ENCODE measurements at regions not wholly inside any gene's neighbourhood (a gene's known extent, or its start where the extent isn't known, plus 50 kb on each side); places are given as distances from the start of the nearest gene placed in this dataset.

DNA sequence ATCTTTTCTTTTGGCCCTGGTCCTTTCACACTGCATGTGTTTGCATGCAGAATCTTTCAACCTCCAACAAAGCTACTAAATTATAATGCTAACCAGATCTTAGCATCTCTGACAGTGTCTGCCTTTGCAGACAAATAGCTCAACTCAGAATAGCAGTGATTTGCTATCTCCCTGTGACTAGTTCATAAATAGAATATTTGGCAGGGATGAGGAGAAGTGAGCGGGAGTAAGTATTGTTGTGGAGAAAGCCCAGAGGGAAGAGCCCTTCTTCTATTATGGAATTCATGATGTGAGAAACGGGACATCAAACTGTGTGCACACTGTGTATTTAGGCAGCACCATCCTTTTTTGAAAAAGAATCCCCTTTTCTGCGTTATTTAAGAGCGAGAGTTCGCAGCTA is 288.0 kb upstream of the CHORDC1 start:
- Histone ChIP-seq H3K27ac (ENCODE audit: low read depth, low read length, poor library complexity, severe bottlenecking) (no peak overlapping the region), H3K27me3 (replicated peaks; ENCODE audit: insufficient read depth, low read depth, low read length, poor library complexity) (no peaks in the 10 kb centered on the region), H3K9me3 (ENCODE audit: low read depth, low read length, poor library complexity, severe bottlenecking) (no peaks in the 10 kb centered on the region), H3K4me3 (ENCODE audit: low read depth, low read length, poor library complexity, severe bottlenecking) (no peak overlapping the region), H3K36me3 (ENCODE audit: insufficient read depth, low read length, poor library complexity, severe bottlenecking) (no peaks in the 10 kb centered on the region), H3K4me1 (ENCODE audit: insufficient read depth, low read length, poor library complexity, severe bottlenecking) (peaks cover 8% of the 10 kb centered on the region)
- POLR2A ChIA-PET (ENCODE audit: low non-redundant PET), result no interaction called here
- intact Hi-C loops (cut with micrococcal nuclease; ENCODE audit: unreplicated experiment), result no loop called here
- CTCF ChIA-PET, result no interaction called here
- no peak for DNase-seq (ENCODE audit: low spot score)
- BruUV-seq (replicated peaks), result no TSS peak
- no peak for TF ChIP-seq EZH2 (IDR thresholded peaks at IDR 0.05; ENCODE audit: borderline replicate concordance, low read depth, low read length, poor library complexity, severe bottlenecking)
- TF ChIP-seq, protein P1, sequence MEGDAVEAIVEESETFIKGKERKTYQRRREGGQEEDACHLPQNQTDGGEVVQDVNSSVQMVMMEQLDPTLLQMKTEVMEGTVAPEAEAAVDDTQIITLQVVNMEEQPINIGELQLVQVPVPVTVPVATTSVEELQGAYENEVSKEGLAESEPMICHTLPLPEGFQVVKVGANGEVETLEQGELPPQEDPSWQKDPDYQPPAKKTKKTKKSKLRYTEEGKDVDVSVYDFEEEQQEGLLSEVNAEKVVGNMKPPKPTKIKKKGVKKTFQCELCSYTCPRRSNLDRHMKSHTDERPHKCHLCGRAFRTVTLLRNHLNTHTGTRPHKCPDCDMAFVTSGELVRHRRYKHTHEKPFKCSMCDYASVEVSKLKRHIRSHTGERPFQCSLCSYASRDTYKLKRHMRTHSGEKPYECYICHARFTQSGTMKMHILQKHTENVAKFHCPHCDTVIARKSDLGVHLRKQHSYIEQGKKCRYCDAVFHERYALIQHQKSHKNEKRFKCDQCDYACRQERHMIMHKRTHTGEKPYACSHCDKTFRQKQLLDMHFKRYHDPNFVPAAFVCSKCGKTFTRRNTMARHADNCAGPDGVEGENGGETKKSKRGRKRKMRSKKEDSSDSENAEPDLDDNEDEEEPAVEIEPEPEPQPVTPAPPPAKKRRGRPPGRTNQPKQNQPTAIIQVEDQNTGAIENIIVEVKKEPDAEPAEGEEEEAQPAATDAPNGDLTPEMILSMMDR (conservative IDR thresholded peaks at IDR 0.05; ENCODE audit: low read depth, low read length), result no peak

DNA sequence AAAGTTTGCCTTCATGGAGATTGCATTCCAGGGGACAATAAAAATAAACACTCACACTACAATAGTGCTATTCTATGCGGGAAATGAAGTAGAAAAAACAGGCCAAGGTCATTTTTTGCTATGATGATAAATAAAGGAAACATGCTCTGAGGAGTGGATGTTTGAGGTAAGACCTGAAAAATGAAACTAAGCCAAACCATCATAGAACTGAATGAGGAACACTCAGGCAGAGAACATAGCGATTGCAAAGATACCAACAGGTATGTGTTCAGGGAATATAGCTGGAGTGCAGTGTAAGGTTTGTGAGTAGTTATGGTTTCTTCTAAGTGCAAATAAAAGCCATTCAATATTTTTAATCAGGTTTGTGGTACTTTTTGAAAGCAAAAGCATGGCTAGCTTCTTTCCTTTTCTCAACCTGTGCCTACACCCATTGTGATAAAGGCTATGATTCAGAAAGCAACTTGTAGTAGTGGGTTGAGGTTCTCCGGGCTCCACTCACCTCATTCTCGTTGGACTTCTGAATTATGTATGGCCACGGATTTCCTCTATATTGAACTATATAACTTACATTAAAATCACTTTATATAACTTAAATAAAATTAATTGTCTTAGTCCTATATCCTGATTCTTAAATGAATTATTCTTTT is 278.2 kb upstream of the CHORDC1 start:
- H3K4me3 ChIP-seq (ENCODE audit: low read depth, low read length, poor library complexity, severe bottlenecking), result no peak overlapping the region
- no peaks in the 10 kb centered on the region for H3K36me3 ChIP-seq (ENCODE audit: insufficient read depth, low read length, poor library complexity, severe bottlenecking)
- CTCF ChIA-PET, result no interaction called here
- no peak for TF ChIP-seq EZH2 (IDR thresholded peaks at IDR 0.05; ENCODE audit: borderline replicate concordance, low read depth, low read length, poor library complexity, severe bottlenecking)
- TF ChIP-seq, protein P1 (conservative IDR thresholded peaks at IDR 0.05; ENCODE audit: low read depth, low read length), result no peak
- no TSS peak for BruUV-seq (replicated peaks)
- H3K27me3 ChIP-seq (replicated peaks; ENCODE audit: insufficient read depth, low read depth, low read length, poor library complexity), result no peaks in the 10 kb centered on the region
- POLR2A ChIA-PET (ENCODE audit: low non-redundant PET), result no interaction called here
- no peak overlapping the region for H3K27ac ChIP-seq (ENCODE audit: low read depth, low read length, poor library complexity, severe bottlenecking)
- no peaks in the 10 kb centered on the region for H3K9me3 ChIP-seq (ENCODE audit: low read depth, low read length, poor library complexity, severe bottlenecking)
- intact Hi-C loops (cut with micrococcal nuclease; ENCODE audit: unreplicated experiment), result no loop called here
- H3K4me1 ChIP-seq (ENCODE audit: insufficient read depth, low read length, poor library complexity, severe bottlenecking), result no peaks in the 10 kb centered on the region
- DNase-seq (ENCODE audit: low spot score), result no peak

DNA sequence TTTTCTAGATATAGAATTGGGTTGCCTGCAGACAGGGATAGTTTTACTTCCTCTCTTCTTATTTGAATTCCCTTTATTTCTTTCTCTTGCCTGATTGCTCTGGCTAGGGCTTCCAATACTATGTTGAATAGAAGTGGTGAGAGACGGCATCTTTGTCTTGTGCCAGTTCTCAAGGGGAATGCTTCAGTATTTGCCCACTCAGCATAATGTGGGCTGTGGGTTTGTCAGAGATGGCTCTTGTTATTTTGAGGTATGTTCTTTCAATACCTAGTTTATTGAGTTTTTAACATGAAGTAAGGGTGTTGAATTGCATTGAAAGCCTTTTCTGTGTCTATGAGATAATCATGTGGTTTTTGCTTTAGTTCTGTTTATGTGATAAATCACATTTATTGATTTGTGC is 273.9 kb upstream of the CHORDC1 start:
- BruUV-seq (replicated peaks), result no TSS peak
- intact Hi-C loops (cut with micrococcal nuclease; ENCODE audit: unreplicated experiment), result no loop called here
- POLR2A ChIA-PET (ENCODE audit: low non-redundant PET), result no interaction called here

More for the DNA sequence above, 273.9 kb upstream of the CHORDC1 start:
- Histone ChIP-seq H3K4me3 (ENCODE audit: low read depth, low read length, poor library complexity, severe bottlenecking) (no peak overlapping the region), H3K4me1 (ENCODE audit: insufficient read depth, low read length, poor library complexity, severe bottlenecking) (no peaks in the 10 kb centered on the region), H3K27me3 (replicated peaks; ENCODE audit: insufficient read depth, low read depth, low read length, poor library complexity) (no peaks in the 10 kb centered on the region), H3K36me3 (ENCODE audit: insufficient read depth, low read length, poor library complexity, severe bottlenecking) (no peaks in the 10 kb centered on the region), H3K27ac (ENCODE audit: low read depth, low read length, poor library complexity, severe bottlenecking) (no peak overlapping the region), H3K9me3 (ENCODE audit: low read depth, low read length, poor library complexity, severe bottlenecking) (no peaks in the 10 kb centered on the region)
- CTCF ChIA-PET, result no interaction called here
- DNase-seq (ENCODE audit: low spot score), result no peak
- TF ChIP-seq, protein P1 (conservative IDR thresholded peaks at IDR 0.05; ENCODE audit: low read depth, low read length), result no peak
- no peak for TF ChIP-seq EZH2 (IDR thresholded peaks at IDR 0.05; ENCODE audit: borderline replicate concordance, low read depth, low read length, poor library complexity, severe bottlenecking)
